ENCODE measurements at regions not wholly inside any gene's neighbourhood (a gene's known extent, or its start where the extent isn't known, plus 50 kb on each side); places are given as distances from the start of the nearest gene placed in this dataset.

DNA sequence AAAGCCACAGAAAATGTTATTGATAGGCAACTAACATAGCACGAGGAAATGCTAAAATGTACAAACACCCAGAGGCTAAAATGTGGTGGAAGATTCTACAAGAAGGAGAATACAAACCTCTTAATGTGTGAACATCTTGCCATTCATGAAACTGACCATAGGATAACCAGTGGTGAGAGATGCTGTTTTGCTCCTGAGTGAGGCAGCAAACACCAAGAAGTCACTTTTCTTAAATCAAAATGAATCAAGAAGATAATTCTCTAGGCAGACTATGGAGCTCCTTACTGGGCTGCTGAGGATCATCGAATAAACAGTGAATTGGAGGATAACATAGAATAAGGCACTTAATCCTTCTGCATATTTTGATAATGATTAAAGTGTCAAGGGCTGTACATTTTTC is 375.4 kb upstream of the SLITRK6 start:
- CTCF ChIA-PET (ENCODE audit: low intra/inter-chr PET ratio, low total read pairs) = no interaction called here
- no peaks in the 10 kb centered on the region for H3K36me3 ChIP-seq (replicated peaks in 1 of 2; ENCODE audit: control insufficient read depth in 1 of 2, insufficient read depth in 2 of 2, low read length in 2 of 2)

More for the DNA sequence above, 375.4 kb upstream of the SLITRK6 start:
- Histone ChIP-seq H3K4me2 (ENCODE audit: low read depth, low read length) (no peak overlapping the region), H3K9ac (ENCODE audit: insufficient read depth, low read depth, low read length) (no peak overlapping the region), H3K79me2 (ENCODE audit: insufficient read depth, low read length) (no peaks in the 10 kb centered on the region), H3K27ac (ENCODE audit: extremely low read length, insufficient read depth, low read length) (no peak overlapping the region), H3K4me1 (ENCODE audit: insufficient read depth, low read length) (no peaks in the 10 kb centered on the region), H3K27me3 (ENCODE audit: control insufficient read depth in 1 of 2, insufficient read depth in 2 of 2, low read length in 2 of 2) (no peaks in the 10 kb centered on the region), H2AFZ (ENCODE audit: low read length) (no peak overlapping the region), H3K4me3 (replicated peaks in 1 of 3; ENCODE audit: insufficient read depth in 1 of 3, low read depth in 2 of 3, low read length in 3 of 3) (no peak overlapping the region), H3K9me3 (ENCODE audit: low read length) (no peaks in the 10 kb centered on the region), H4K20me1 (ENCODE audit: insufficient read depth, low read length) (no peaks in the 10 kb centered on the region)
- POLR2A ChIA-PET = no interaction called here
- WGBS (ENCODE audit: low lambda C conversion rate) = 0% methylated on average over 2 of the region's 2 CpGs
- ATAC-seq = no peak
- in situ Hi-C loops (cut with HindIII; ENCODE audit: extremely low pct_ligation_motif_present, low pct_unique_long_range_greater_than_20kb) = no loop called here
- BruUV-seq (replicated peaks) = no TSS peak
- no peak for TF ChIP-seq DNMT1 (CRISPR knock-in tag; IDR thresholded peaks at IDR 0.05)
- TF ChIP-seq, protein P1, sequence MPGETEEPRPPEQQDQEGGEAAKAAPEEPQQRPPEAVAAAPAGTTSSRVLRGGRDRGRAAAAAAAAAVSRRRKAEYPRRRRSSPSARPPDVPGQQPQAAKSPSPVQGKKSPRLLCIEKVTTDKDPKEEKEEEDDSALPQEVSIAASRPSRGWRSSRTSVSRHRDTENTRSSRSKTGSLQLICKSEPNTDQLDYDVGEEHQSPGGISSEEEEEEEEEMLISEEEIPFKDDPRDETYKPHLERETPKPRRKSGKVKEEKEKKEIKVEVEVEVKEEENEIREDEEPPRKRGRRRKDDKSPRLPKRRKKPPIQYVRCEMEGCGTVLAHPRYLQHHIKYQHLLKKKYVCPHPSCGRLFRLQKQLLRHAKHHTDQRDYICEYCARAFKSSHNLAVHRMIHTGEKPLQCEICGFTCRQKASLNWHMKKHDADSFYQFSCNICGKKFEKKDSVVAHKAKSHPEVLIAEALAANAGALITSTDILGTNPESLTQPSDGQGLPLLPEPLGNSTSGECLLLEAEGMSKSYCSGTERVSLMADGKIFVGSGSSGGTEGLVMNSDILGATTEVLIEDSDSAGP (CRISPR knock-in tag; IDR thresholded peaks at IDR 0.05; ENCODE audit: borderline replicate concordance) = no peak
- no peak for TF ChIP-seq ZNF17 (CRISPR knock-in tag; IDR thresholded peaks at IDR 0.05)
- TF ChIP-seq POLR2A (IDR thresholded peaks at IDR 0.05; ENCODE audit: insufficient read depth in 1 of 2, low read depth in 2 of 2, low read length in 2 of 2) = no peak
- no peak for TF ChIP-seq HCFC1 (IDR thresholded peaks at IDR 0.05; ENCODE audit: low read depth, low read length)
- no peak for TF ChIP-seq STAT5B (CRISPR knock-in tag; IDR thresholded peaks at IDR 0.05)
- no peak for TF ChIP-seq GATA4 (IDR thresholded peaks at IDR 0.05; ENCODE audit: borderline replicate concordance, low read depth)
- TF ChIP-seq, protein P2, sequence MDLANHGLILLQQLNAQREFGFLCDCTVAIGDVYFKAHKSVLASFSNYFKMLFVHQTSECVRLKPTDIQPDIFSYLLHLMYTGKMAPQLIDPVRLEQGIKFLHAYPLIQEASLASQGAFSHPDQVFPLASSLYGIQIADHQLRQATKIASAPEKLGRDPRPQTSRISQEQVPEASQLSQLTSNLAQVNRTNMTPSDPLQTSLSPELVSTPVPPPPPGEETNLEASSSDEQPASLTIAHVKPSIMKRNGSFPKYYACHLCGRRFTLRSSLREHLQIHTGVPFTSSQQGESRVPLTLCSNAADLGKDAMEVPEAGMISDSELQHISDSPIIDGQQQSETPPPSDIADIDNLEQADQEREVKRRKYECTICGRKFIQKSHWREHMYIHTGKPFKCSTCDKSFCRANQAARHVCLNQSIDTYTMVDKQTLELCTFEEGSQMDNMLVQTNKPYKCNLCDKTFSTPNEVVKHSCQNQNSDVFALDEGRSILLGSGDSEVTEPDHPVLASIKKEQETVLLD (CRISPR knock-in tag; IDR thresholded peaks at IDR 0.05; ENCODE audit: low read depth) = no peak
- TF ChIP-seq GATAD1 (CRISPR knock-in tag; IDR thresholded peaks at IDR 0.05) = no peak
- TF ChIP-seq, protein P3, sequence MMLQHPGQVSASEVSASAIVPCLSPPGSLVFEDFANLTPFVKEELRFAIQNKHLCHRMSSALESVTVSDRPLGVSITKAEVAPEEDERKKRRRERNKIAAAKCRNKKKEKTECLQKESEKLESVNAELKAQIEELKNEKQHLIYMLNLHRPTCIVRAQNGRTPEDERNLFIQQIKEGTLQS (CRISPR knock-in tag; IDR thresholded peaks at IDR 0.05) = no peak
- TF ChIP-seq SIX4 (CRISPR knock-in tag; IDR thresholded peaks at IDR 0.05) = no peak
- TF ChIP-seq, protein P4, sequence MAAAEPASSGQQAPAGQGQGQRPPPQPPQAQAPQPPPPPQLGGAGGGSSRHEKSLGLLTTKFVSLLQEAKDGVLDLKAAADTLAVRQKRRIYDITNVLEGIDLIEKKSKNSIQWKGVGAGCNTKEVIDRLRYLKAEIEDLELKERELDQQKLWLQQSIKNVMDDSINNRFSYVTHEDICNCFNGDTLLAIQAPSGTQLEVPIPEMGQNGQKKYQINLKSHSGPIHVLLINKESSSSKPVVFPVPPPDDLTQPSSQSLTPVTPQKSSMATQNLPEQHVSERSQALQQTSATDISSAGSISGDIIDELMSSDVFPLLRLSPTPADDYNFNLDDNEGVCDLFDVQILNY (CRISPR knock-in tag; conservative IDR thresholded peaks at IDR 0.05) = no peak
- TF ChIP-seq, protein P5, sequence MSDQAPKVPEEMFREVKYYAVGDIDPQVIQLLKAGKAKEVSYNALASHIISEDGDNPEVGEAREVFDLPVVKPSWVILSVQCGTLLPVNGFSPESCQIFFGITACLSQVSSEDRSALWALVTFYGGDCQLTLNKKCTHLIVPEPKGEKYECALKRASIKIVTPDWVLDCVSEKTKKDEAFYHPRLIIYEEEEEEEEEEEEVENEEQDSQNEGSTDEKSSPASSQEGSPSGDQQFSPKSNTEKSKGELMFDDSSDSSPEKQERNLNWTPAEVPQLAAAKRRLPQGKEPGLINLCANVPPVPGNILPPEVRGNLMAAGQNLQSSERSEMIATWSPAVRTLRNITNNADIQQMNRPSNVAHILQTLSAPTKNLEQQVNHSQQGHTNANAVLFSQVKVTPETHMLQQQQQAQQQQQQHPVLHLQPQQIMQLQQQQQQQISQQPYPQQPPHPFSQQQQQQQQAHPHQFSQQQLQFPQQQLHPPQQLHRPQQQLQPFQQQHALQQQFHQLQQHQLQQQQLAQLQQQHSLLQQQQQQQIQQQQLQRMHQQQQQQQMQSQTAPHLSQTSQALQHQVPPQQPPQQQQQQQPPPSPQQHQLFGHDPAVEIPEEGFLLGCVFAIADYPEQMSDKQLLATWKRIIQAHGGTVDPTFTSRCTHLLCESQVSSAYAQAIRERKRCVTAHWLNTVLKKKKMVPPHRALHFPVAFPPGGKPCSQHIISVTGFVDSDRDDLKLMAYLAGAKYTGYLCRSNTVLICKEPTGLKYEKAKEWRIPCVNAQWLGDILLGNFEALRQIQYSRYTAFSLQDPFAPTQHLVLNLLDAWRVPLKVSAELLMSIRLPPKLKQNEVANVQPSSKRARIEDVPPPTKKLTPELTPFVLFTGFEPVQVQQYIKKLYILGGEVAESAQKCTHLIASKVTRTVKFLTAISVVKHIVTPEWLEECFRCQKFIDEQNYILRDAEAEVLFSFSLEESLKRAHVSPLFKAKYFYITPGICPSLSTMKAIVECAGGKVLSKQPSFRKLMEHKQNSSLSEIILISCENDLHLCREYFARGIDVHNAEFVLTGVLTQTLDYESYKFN (CRISPR knock-in tag; conservative IDR thresholded peaks at IDR 0.05) = no peak
- FAIRE-seq = no peak
- no peak for DNase-seq (ENCODE audit: low spot score)
- intact Hi-C loops (cut with micrococcal nuclease; ENCODE audit: unreplicated experiment) = no loop called here

All from HepG2 (cell line).